ENCODE measurements at regions not wholly inside any gene's neighbourhood (a gene's known extent, or its start where the extent isn't known, plus 50 kb on each side); places are given as distances from the start of the nearest gene placed in this dataset.

GRCh38 chr11:116501728-116502127, 271.1 kb downstream of the BUD13 start:
- in situ Hi-C loops (cut with MboI; ENCODE audit: low sequenced_read_pairs, unreplicated experiment): no loop called here
- TF ChIP-seq CTCF (IDR thresholded peaks at IDR 0.05; ENCODE audit: borderline replicate concordance, control extremely low read depth, extremely low read depth, insufficient read depth, missing control alignments): no peak
- no peak for DNase-seq (ENCODE audit: low spot score)

- in situ Hi-C loops (cut with MboI; ENCODE audit: low sequenced_read_pairs, unreplicated experiment): no loop called here
- no peak for TF ChIP-seq CTCF (IDR thresholded peaks at IDR 0.05; ENCODE audit: borderline replicate concordance, control extremely low read depth, extremely low read depth, insufficient read depth, missing control alignments)
- no peak for DNase-seq (ENCODE audit: low spot score)
Measured at GRCh38 chr11:116500947-116501602, 271.7 kb downstream of the BUD13 start.

- DNase-seq (ENCODE audit: low spot score): no peak
- no peak for TF ChIP-seq CTCF (IDR thresholded peaks at IDR 0.05; ENCODE audit: borderline replicate concordance, control extremely low read depth, extremely low read depth, insufficient read depth, missing control alignments)
- in situ Hi-C loops (cut with MboI; ENCODE audit: low sequenced_read_pairs, unreplicated experiment): no loop called here
Measured at GRCh38 chr11:116500026-116500946, 272.5 kb downstream of the BUD13 start.

GRCh38 chr11:116499396-116500003, 273.3 kb downstream of the BUD13 start:
- TF ChIP-seq CTCF (IDR thresholded peaks at IDR 0.05; ENCODE audit: borderline replicate concordance, control extremely low read depth, extremely low read depth, insufficient read depth, missing control alignments): peak; percentile 52
- DNase-seq (ENCODE audit: low spot score): peak; percentile 84
- in situ Hi-C loops (cut with MboI; ENCODE audit: low sequenced_read_pairs, unreplicated experiment): no loop called here

GRCh38 chr11:116498161-116498560, 274.6 kb downstream of the BUD13 start:
- no peak for TF ChIP-seq CTCF (IDR thresholded peaks at IDR 0.05; ENCODE audit: borderline replicate concordance, control extremely low read depth, extremely low read depth, insufficient read depth, missing control alignments)
- no peak for DNase-seq (ENCODE audit: low spot score)
- in situ Hi-C loops (cut with MboI; ENCODE audit: low sequenced_read_pairs, unreplicated experiment): no loop called here

- DNase-seq (ENCODE audit: low spot score): no peak
- no peak for TF ChIP-seq CTCF (IDR thresholded peaks at IDR 0.05; ENCODE audit: borderline replicate concordance, control extremely low read depth, extremely low read depth, insufficient read depth, missing control alignments)
- in situ Hi-C loops (cut with MboI; ENCODE audit: low sequenced_read_pairs, unreplicated experiment): no loop called here
Measured at GRCh38 chr11:116492600-116492999, 280.2 kb downstream of the BUD13 start.

Measured in GM13976 (cell line).